Ovary (tissue), 7 donors: ENCODE measurements at regions not wholly inside any gene's neighbourhood (a gene's known extent, or its start where the extent isn't known, plus 50 kb on each side); places are given as distances from the start of the nearest gene placed in this dataset.

Experiments
- DNase-seq, 5 donors: peaks; one replicate each; pipeline ENCODE4 v3.0.0-alpha.2; 2019 to 2020
- H3K27ac ChIP-seq, 2 donors: fragments of 200-600 bp; one replicate each; pipeline versions ENCODE4 v1.5.1 to v1.8.0; 2019 to 2022
- H3K27me3 ChIP-seq: fragments of 200-600 bp; one replicate; pipeline ENCODE4 v1.8.0; 2022
- H3K36me3 ChIP-seq: fragments of 200-600 bp; sonication (generic); one replicate; pipeline ENCODE4 v1.5.1; 2019
- H3K4me1 ChIP-seq: one replicate; pipeline ENCODE4 v1.8.1; 2013; ENCODE audit warnings: mild to moderate bottlenecking, moderate library complexity; ENCODE audit not compliant: insufficient read depth
- H3K4me3 ChIP-seq: fragments of 200-600 bp; sonication (generic); one replicate; pipeline ENCODE4 v1.5.1; 2017
- H3K9me3 ChIP-seq, 2 donors: fragments of 200-600 bp in 1 of 2; sonication (generic) in 1 of 2; one replicate each; pipeline versions ENCODE4 v1.5.1 to v1.8.1; 2013 to 2019; ENCODE audit warnings: mild to moderate bottlenecking in 1 of 2, moderate library complexity in 1 of 2
- CTCF ChIP-seq, 3 donors: fragments of 450-650 bp in 2 of 3; fragments of 200-600 bp in 1 of 3; IDR thresholded peaks; one replicate each; pipeline versions ENCODE4 v1.5.1 to v1.8.0; 2016 to 2022; ENCODE audit warnings: antibody characterized with exemption in 3 of 3, mild to moderate bottlenecking in 1 of 3
- EP300 ChIP-seq: sonication (generic); formaldehyde crosslinking; IDR thresholded peaks from one replicate; pipeline ENCODE4 v1.6.1; 2017; ENCODE audit warnings: antibody characterized with exemption
- POLR2A ChIP-seq: fragments of 450-650 bp; IDR thresholded peaks from one replicate; pipeline ENCODE4 v1.6.1; 2017; ENCODE audit warnings: antibody characterized with exemption, mild to moderate bottlenecking, moderate library complexity
- WGBS, 3 donors: extraction: QIAGEN DNeasy Blood & Tissue Kit in 1 of 3; methylation state at CpG; one replicate each; pipeline versions ENCODE4 v1.1.5 to v1.1.7; 2013 to 2017; 5-methylcytosine and 5-hydroxymethylcytosine counted together
- intact Hi-C, 4 donors: fragments of 100-400 bp; cut with DNase I; formaldehyde crosslinking; loops; one replicate each; pipeline versions ENCODE4 v1.11.0 to v1.15.1; 2022 to 2023
- donor health status: DM: no; HTN: no; CAD: no; lungs with moderate emphysema.
- donor health status: DM: no; HTN: no; CAD: no.
- donor health status: Bipolar disorder and iron deficiency.
- donor health status: DM: no; HTN: no; CAD: no.
- donor health status: DM: yes; HTN: yes; CAD: no.

DNA sequence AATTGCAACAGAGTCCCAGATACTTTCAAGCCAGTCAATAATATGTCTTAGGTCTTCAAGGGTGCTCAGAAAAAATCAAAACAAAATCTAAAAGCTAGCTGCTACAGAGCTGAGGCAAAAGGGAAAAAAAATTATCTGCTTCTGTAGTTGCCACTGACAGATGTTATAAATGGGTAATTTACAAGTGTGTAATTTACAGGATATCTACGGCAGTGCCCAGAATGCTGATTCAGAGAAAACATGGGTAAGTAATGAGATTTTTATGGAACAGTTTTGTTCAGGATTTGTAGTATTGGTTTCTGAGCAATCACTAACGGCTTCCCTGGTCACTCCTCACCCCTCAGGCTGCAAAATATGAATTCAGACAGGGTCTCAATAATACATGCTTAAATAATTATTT lies 234.1 kb downstream of the GALC start:
- intact Hi-C loops: no loop called here
- DNase-seq: no peak
- WGBS, 3 donors: 23 to 33% (median 28%) methylated on average over 2 of the region's 2 CpGs
- Histone ChIP-seq H3K4me3 (no peak overlapping the region), H3K4me1 (no peaks in the 10 kb centered on the region), H3K36me3 (no peaks in the 10 kb centered on the region), H3K9me3 (no peaks in the 10 kb centered on the region), H3K27ac (no peak overlapping the region), H3K27me3 (no peaks in the 10 kb centered on the region)
- TF ChIP-seq EP300: no peak
- TF ChIP-seq POLR2A: no peak
- TF ChIP-seq CTCF (IDR thresholded peaks at IDR 0.05): no peak

- intact Hi-C loops: no loop called here
- Histone ChIP-seq H3K36me3 (no peaks in the 10 kb centered on the region), H3K27ac (no peak overlapping the region), H3K4me1 (no peaks in the 10 kb centered on the region), H3K27me3 (no peaks in the 10 kb centered on the region), H3K4me3 (no peak overlapping the region), H3K9me3 (no peaks in the 10 kb centered on the region)
- TF ChIP-seq EP300 (no peak), POLR2A (no peak), CTCF (IDR thresholded peaks at IDR 0.05) (no peak)
- 83 to 90% (median 86%) methylated on average over 2 of the region's 2 CpGs for WGBS, 3 donors
- no peak for DNase-seq
These were observed 236.3 kb downstream of the GALC start for GRCh38 chr14:87756661-87757060.

GRCh38 chr14:87754520-87755223 lies 238.3 kb downstream of the GALC start:
- H3K4me1 ChIP-seq: no peaks in the 10 kb centered on the region
- no peaks in the 10 kb centered on the region for H3K36me3 ChIP-seq
- no peaks in the 10 kb centered on the region for H3K27me3 ChIP-seq
- no peak overlapping the region for H3K4me3 ChIP-seq
- H3K9me3 ChIP-seq: no peaks in the 10 kb centered on the region
- TF ChIP-seq EP300 (no peak), CTCF (IDR thresholded peaks at IDR 0.05) (no peak), POLR2A (no peak)
- H3K27ac ChIP-seq: no peak overlapping the region
- WGBS, 3 donors: 80 to 83% (median 83%) methylated on average over 8 of the region's 8 CpGs
- no peak for DNase-seq
- intact Hi-C loops: no loop called here

- no peaks in the 10 kb centered on the region for H3K9me3 ChIP-seq
- no peak overlapping the region for H3K4me3 ChIP-seq
- no peak for TF ChIP-seq EP300
- TF ChIP-seq POLR2A: no peak
- TF ChIP-seq CTCF (IDR thresholded peaks at IDR 0.05): no peak
- H3K36me3 ChIP-seq: no peaks in the 10 kb centered on the region
- no peak overlapping the region for H3K27ac ChIP-seq
- H3K4me1 ChIP-seq: no peaks in the 10 kb centered on the region
- intact Hi-C loops: no loop called here
- DNase-seq: no peak
- no peaks in the 10 kb centered on the region for H3K27me3 ChIP-seq
These were observed 244.4 kb downstream of the GALC start for GRCh38 chr14:87748558-87748957.
